ENCODE measurements at regions not wholly inside any gene's neighbourhood (a gene's known extent, or its start where the extent isn't known, plus 50 kb on each side); places are given as distances from the start of the nearest gene placed in this dataset.

GRCh38 chr14:85150166-85150565 is 379.8 kb upstream of the FLRT2 start:
- ATAC-seq (no peak), DNase-seq (no peak)
- no peaks in the 10 kb centered on the region for H3K36me3 ChIP-seq
- H3K27me3 ChIP-seq = no peaks in the 10 kb centered on the region
- no peak overlapping the region for H3K27ac ChIP-seq
- H3K9me3 ChIP-seq = no peaks in the 10 kb centered on the region
- intact Hi-C loops (cut with DNase I) = no loop called here
- no peaks in the 10 kb centered on the region for H3K4me1 ChIP-seq
- 28% methylated on average over 4 of the region's 4 CpGs for WGBS (ENCODE audit: insufficient coverage, low coverage, low lambda C conversion rate, missing lambda C conversion rate)
- no peak overlapping the region for H3K4me3 ChIP-seq
- no peak for TF ChIP-seq CTCF (IDR thresholded peaks at IDR 0.05)
- no peak for TF ChIP-seq POLR2A (IDR thresholded peaks at IDR 0.05)

GRCh38 chr14:85154714-85155113 is 375.2 kb upstream of the FLRT2 start:
- intact Hi-C loops (cut with DNase I) = no loop called here
- H3K4me3 ChIP-seq = no peak overlapping the region
- WGBS (ENCODE audit: insufficient coverage, low coverage, low lambda C conversion rate, missing lambda C conversion rate) = 50% methylated on average over 3 of the region's 3 CpGs
- no peak overlapping the region for H3K27ac ChIP-seq
- no peak for DNase-seq
- H3K4me1 ChIP-seq = no peaks in the 10 kb centered on the region
- no peaks in the 10 kb centered on the region for H3K36me3 ChIP-seq
- H3K9me3 ChIP-seq = no peaks in the 10 kb centered on the region
- ATAC-seq = no peak
- TF ChIP-seq CTCF (IDR thresholded peaks at IDR 0.05) (no peak), POLR2A (IDR thresholded peaks at IDR 0.05) (no peak)
- no peaks in the 10 kb centered on the region for H3K27me3 ChIP-seq

- H3K27me3 ChIP-seq = no peaks in the 10 kb centered on the region
- no peak for TF ChIP-seq CTCF (IDR thresholded peaks at IDR 0.05)
- no peak for TF ChIP-seq POLR2A (IDR thresholded peaks at IDR 0.05)
- no peaks in the 10 kb centered on the region for H3K9me3 ChIP-seq
- H3K4me3 ChIP-seq = no peak overlapping the region
- intact Hi-C loops (cut with DNase I) = no loop called here
- no peak overlapping the region for H3K27ac ChIP-seq
- no peaks in the 10 kb centered on the region for H3K4me1 ChIP-seq
- DNase-seq (no peak), ATAC-seq (no peak)
- H3K36me3 ChIP-seq = no peaks in the 10 kb centered on the region
These were observed 373.6 kb upstream of the FLRT2 start for GRCh38 chr14:85156319-85156718.

- no peak overlapping the region for H3K4me3 ChIP-seq
- TF ChIP-seq POLR2A (IDR thresholded peaks at IDR 0.05) = no peak
- TF ChIP-seq CTCF (IDR thresholded peaks at IDR 0.05) = no peak
- no peaks in the 10 kb centered on the region for H3K27me3 ChIP-seq
- no peaks in the 10 kb centered on the region for H3K9me3 ChIP-seq
- no peak for DNase-seq
- no peaks in the 10 kb centered on the region for H3K4me1 ChIP-seq
- no peaks in the 10 kb centered on the region for H3K36me3 ChIP-seq
- intact Hi-C loops (cut with DNase I) = no loop called here
- no peak for ATAC-seq
- H3K27ac ChIP-seq = no peak overlapping the region
These were observed 370.2 kb upstream of the FLRT2 start for GRCh38 chr14:85159726-85160125.

GRCh38 chr14:85165094-85165493 is 364.9 kb upstream of the FLRT2 start:
- H3K9me3 ChIP-seq = no peaks in the 10 kb centered on the region
- intact Hi-C loops (cut with DNase I) = no loop called here
- no peaks in the 10 kb centered on the region for H3K27me3 ChIP-seq
- H3K4me3 ChIP-seq = no peak overlapping the region
- DNase-seq (peak in 1 of 3 donors; percentile 45), ATAC-seq (peak; percentile 53 to 75 (median 64))
- H3K36me3 ChIP-seq = no peaks in the 10 kb centered on the region
- H3K4me1 ChIP-seq = no peaks in the 10 kb centered on the region
- TF ChIP-seq CTCF (IDR thresholded peaks at IDR 0.05) (no peak), POLR2A (IDR thresholded peaks at IDR 0.05) (no peak)
- 52% methylated on average over 3 of the region's 3 CpGs for WGBS (ENCODE audit: insufficient coverage, low coverage, low lambda C conversion rate, missing lambda C conversion rate)
- no peak overlapping the region for H3K27ac ChIP-seq
